ENCODE measurements at regions not wholly inside any gene's neighbourhood (a gene's known extent, or its start where the extent isn't known, plus 50 kb on each side); places are given as distances from the start of the nearest gene placed in this dataset.
"Not testable (repeated sequence)": the region's sequence is repeated elsewhere in the genome, so short reads cannot be mapped to it uniquely, and the experiment has no call there.

- DNase-seq (ENCODE audit: low spot score) = no peak
These were observed 813.3 kb downstream of the KCNJ18 start for GRCh38 chr17:22505660-22506059.

- no peak for DNase-seq (ENCODE audit: low spot score)
These were observed 813.9 kb downstream of the KCNJ18 start for GRCh38 chr17:22506231-22506630.

GRCh38 chr17:22506861-22507260 is 814.5 kb downstream of the KCNJ18 start:
- DNase-seq (ENCODE audit: low spot score) = no peak

GRCh38 chr17:22507823-22508222 is 815.5 kb downstream of the KCNJ18 start:
- DNase-seq (ENCODE audit: low spot score) = no peak

GRCh38 chr17:22510504-22510903 is 818.2 kb downstream of the KCNJ18 start:
- DNase-seq (ENCODE audit: low spot score) = no peak

GRCh38 chr17:22511431-22511830 is 819.1 kb downstream of the KCNJ18 start:
- no peak for DNase-seq (ENCODE audit: low spot score)

GRCh38 chr17:22512057-22512456 is 819.7 kb downstream of the KCNJ18 start:
- no peak for DNase-seq (ENCODE audit: low spot score)

- no peak for DNase-seq (ENCODE audit: low spot score)
These were observed 820.2 kb downstream of the KCNJ18 start for GRCh38 chr17:22512506-22512905.

GRCh38 chr17:22512997-22513538 is 820.7 kb downstream of the KCNJ18 start:
- DNase-seq (ENCODE audit: low spot score) = no peak

GRCh38 chr17:22514315-22514714 is 822.0 kb downstream of the KCNJ18 start:
- no peak for DNase-seq (ENCODE audit: low spot score)

GRCh38 chr17:22514767-22515320 is 822.5 kb downstream of the KCNJ18 start:
- DNase-seq (ENCODE audit: low spot score) = no peak

GRCh38 chr17:22515599-22515998 is 823.3 kb downstream of the KCNJ18 start:
- DNase-seq (ENCODE audit: low spot score) = no peak

GRCh38 chr17:22516861-22517636 is 824.7 kb downstream of the KCNJ18 start:
- DNase-seq (ENCODE audit: low spot score) = no peak

- no peak for DNase-seq (ENCODE audit: low spot score)
These were observed 825.4 kb downstream of the KCNJ18 start for GRCh38 chr17:22517716-22518115.

- DNase-seq (ENCODE audit: low spot score) = no peak
These were observed 825.9 kb downstream of the KCNJ18 start for GRCh38 chr17:22518185-22518584.

- not testable (repeated sequence) for DNase-seq (ENCODE audit: low spot score)
These were observed 856.5 kb downstream of the KCNJ18 start for GRCh38 chr17:22548873-22549272.

GRCh38 chr17:22551695-22552415 is 859.5 kb downstream of the KCNJ18 start:
- DNase-seq (ENCODE audit: low spot score) = not testable (repeated sequence)

GRCh38 chr17:22569459-22570143 is 877.3 kb downstream of the KCNJ18 start:
- no peak for DNase-seq (ENCODE audit: low spot score)

GRCh38 chr17:22570144-22570845 is 878.0 kb downstream of the KCNJ18 start:
- no peak for DNase-seq (ENCODE audit: low spot score)

GRCh38 chr17:22599322-22599721 is 907.0 kb downstream of the KCNJ18 start:
- no peak for DNase-seq (ENCODE audit: low spot score)

- DNase-seq (ENCODE audit: low spot score) = peak; percentile 7
These were observed 908.4 kb downstream of the KCNJ18 start for GRCh38 chr17:22600644-22601298.
